HG03045 (cell line): ENCODE measurements at regions not wholly inside any gene's neighbourhood (a gene's known extent, or its start where the extent isn't known, plus 50 kb on each side); places are given as distances from the start of the nearest gene placed in this dataset.
"Not testable (repeated sequence)": the region's sequence is repeated elsewhere in the genome, so short reads cannot be mapped to it uniquely, and the experiment has no call there.

Experiments
- ATAC-seq: cut with Tn5 transposase; IDR thresholded peaks from one replicate; pipeline ENCODE4 v1.9.1; 2021; ENCODE audit warnings: mild to moderate bottlenecking, moderate library complexity; ENCODE audit not compliant: unreplicated experiment

GRCh38 chr22:48936391-48936790 is 891.3 kb downstream of the BRD1 start:
- ATAC-seq, result no peak

GRCh38 chr22:48934446-48934845 is 893.2 kb downstream of the BRD1 start:
- ATAC-seq, result no peak

- ATAC-seq, result no peak
These were observed 896.2 kb downstream of the BRD1 start for GRCh38 chr22:48931452-48931851.

GRCh38 chr22:48929276-48929790 is 898.3 kb downstream of the BRD1 start:
- ATAC-seq, result no peak

- no peak for ATAC-seq
These were observed 900.1 kb downstream of the BRD1 start for GRCh38 chr22:48927591-48927990.

DNA sequence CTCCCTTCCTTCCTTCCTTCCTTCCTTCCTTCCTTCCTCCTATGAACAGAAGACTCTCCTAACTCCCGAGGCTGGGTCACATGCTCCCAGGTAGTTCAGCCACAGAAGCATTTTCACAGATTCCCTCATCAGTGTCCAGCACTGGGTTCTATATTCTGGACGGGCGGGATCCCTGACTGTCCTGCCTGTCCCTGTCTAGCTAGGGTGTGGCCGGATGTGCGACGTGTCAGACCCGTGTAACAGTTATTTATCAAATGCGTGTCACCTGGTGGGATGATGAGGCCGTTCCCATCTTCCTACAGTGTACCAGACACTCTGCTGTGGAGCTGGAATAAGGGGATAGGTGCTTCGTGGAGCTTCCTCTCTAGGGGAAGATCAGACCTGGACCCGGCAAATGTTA is 901.0 kb downstream of the BRD1 start:
- ATAC-seq, result no peak

DNA sequence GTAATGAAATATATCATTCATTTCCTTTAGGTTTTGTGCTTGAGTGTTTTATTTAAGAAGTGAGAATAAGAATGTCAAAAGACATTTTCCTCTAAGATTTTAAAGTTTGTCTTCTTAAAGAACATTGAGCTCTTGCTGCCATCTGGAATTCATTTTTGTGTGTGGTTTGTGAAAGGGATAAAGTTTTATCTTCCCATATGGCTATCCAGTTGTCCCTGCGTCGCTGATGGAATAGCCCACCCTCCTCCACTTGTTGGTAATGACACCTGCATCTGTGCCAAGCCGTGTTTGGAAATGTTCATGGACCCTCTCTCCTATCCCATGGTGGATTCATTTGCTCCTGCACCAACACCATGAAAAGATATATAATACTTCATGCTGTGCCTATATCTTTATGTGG is 901.5 kb downstream of the BRD1 start:
- no peak for ATAC-seq

- no peak for ATAC-seq
These were observed 902.2 kb downstream of the BRD1 start for GRCh38 chr22:48925450-48925849.

- no peak for ATAC-seq
These were observed 903.7 kb downstream of the BRD1 start for GRCh38 chr22:48923996-48924395.

GRCh38 chr22:48923165-48923865 is 904.4 kb downstream of the BRD1 start:
- no peak for ATAC-seq

DNA sequence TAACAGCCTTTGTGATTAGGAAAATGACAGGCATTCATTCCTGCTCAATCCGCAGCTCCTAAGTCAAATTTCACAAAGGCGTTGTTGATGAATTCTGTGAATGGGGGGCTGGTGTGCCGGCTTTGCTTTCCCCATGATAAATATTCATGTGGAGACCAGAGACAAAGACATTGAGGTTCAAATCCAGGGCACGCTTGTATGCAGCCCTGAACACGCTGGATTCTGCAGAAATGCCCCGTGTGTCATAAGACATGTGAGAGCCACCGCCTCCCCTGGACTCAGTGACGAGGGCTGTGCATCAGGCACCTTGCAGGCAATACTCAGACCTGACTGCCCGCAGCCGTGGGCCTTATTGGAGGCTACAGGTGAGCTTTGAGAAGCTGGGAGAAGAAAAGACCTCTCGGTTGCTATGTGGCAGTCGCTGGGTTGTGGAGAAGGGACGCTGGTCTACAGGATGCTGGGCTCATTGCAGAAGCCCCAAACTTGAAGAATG is 906.2 kb downstream of the BRD1 start:
- ATAC-seq, result no peak

GRCh38 chr22:48920776-48921241 is 906.9 kb downstream of the BRD1 start:
- ATAC-seq, result no peak

- ATAC-seq, result no peak
These were observed 907.7 kb downstream of the BRD1 start for GRCh38 chr22:48919851-48920589.

- no peak for ATAC-seq
These were observed 908.5 kb downstream of the BRD1 start for GRCh38 chr22:48919187-48919590.

- no peak for ATAC-seq
These were observed 909.0 kb downstream of the BRD1 start for GRCh38 chr22:48918585-48919186.

GRCh38 chr22:48912356-48913066 is 915.2 kb downstream of the BRD1 start:
- not testable (repeated sequence) for ATAC-seq

DNA sequence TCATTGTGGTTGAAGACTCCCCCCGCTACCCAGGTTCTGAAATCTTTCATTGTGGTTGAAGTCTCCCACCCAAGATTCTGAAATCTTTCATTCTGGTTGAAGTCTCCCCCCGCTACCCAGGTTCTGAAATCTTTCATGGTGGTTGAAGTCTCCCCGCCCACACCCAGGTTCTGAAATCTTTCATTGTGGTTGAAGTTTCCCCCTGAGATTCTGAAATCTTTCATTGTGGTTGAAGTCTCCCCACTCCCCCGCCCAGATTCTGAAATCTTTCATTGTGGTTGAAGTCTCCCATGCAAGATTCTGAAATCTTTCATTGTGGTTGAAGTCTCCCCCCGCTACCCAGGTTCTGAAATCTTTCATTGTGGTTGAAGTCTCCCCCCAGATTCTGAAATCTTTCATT is 916.0 kb downstream of the BRD1 start:
- not testable (repeated sequence) for ATAC-seq

- not testable (repeated sequence) for ATAC-seq
These were observed 916.6 kb downstream of the BRD1 start for GRCh38 chr22:48911067-48911466.

GRCh38 chr22:48908547-48908946 is 919.1 kb downstream of the BRD1 start:
- no peak for ATAC-seq

DNA sequence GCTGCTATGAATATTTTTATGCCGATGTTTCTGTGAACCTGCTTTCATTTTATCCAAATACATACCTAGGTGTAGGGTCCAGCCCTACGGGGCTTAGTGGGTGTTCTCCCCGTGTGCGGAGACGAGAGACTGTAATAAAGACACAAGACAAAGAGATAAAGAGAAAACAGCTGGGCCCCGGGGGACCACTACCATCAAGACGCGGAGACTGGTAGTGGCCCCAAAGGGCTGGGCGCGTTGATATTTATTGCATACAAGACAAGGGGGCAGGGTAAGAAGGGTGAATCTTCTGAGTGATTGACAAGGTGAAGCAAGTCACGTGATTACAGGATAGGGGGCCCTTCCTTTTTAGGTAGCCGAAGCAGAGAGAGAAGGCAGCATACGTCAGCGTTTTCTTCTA is 920.1 kb downstream of the BRD1 start:
- ATAC-seq, result no peak
